ENCODE measurements at regions not wholly inside any gene's neighbourhood (a gene's known extent, or its start where the extent isn't known, plus 50 kb on each side); places are given as distances from the start of the nearest gene placed in this dataset.

DNA sequence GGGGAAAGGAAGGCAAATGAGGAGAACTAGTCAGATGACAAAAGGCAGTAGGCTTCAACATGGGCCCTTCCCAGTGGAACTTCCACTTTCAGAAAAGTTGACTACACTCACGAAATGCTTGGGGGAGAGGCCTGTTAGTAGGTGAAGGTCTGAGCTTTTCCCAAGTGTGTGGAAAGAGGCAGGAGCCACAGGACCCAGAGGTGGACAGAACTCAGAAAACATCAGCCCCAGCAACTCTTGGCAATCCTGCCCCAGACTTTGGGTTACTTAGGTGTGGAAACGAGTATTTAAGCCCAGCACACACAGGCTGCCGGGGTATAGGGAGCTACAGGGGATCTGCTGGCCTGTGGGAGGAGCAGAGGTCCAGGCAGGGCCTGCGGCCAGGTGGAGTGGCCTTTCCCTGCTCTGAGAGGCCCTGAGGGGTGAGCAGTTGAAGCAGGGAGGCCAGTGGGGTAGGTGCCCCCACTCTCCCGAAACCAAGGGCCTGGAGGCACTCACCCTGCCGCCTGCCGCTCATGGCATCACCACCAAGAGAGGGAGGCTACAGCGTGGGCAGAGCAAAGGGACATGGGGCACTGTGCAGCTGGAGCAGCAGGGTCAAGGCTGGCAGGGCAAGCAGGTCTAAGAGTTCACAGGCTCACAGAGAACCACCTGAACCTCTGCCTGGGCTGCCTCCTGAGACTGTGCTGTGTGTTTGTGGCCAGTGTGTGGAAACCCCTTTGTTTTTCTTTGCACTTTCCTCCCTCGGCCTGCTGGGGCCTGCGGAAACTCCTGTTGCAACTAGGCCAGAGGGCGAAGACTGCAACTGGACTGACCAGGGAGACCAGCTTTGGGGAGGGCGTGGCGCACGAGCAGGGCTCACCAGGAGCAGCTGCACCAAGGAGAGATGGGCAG lies 130.7 kb upstream of the SERTAD2 start:
- Histone ChIP-seq H3K9ac (no peak overlapping the region), H3K4me3 (no peak overlapping the region), H3F3A (ENCODE audit: insufficient read depth) (peaks cover 34% of the 10 kb centered on the region), H3K36me3 (ENCODE audit: low read depth) (no peaks in the 10 kb centered on the region), H3K9me2 (ENCODE audit: insufficient read depth) (no peaks in the 10 kb centered on the region), H3K27ac (no peak overlapping the region), H2AFZ (no peak overlapping the region), H3K4me2 (ENCODE audit: unreplicated experiment) (no peak overlapping the region), H3K79me2 (ENCODE audit: insufficient read depth) (no peaks in the 10 kb centered on the region), H3K27me3 (replicated peaks; ENCODE audit: insufficient read depth) (no peaks in the 10 kb centered on the region), H3K4me1 (ENCODE audit: insufficient read depth) (peaks cover 33% of the 10 kb centered on the region), H4K20me1 (ENCODE audit: insufficient read depth) (no peaks in the 10 kb centered on the region), H3K9me3 (ENCODE audit: low read depth) (no peaks in the 10 kb centered on the region)
- DNase-seq = no peak
- TF ChIP-seq EZH2phosphoT487 (IDR thresholded peaks at IDR 0.05; ENCODE audit: insufficient read depth, low read depth) (no peak), EZH2 (IDR thresholded peaks at IDR 0.05; ENCODE audit: insufficient read depth, poor library complexity, severe bottlenecking) (no peak)
- in situ Hi-C loops (cut with MboI) = no loop called here
- WGBS, 2 experiments (ENCODE audit: low coverage in 1 of 2, low lambda C conversion rate in 2 of 2, missing lambda C conversion rate in 2 of 2) = 91 to 94% methylated on average over 13 to 14 of the region's 14 CpGs

DNA sequence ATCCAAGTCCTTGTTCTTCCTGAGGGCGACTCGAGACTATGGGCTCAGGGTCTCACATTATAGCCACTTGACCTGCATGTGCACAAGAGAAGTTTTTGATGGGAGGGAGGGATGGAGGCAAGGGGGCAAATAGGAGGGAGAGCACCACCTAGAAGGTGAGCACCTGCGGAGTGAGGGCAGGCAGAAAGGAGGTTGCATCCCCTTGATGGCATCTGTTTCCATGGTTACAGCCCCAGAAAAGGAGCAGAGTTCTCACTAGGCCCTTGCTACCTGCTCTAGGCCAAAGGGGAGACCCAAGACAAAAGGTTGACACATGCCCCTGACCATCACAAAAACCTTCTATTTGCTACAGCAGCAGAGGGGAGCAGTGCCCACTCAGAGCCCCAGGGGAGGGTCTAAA lies 131.5 kb upstream of the SERTAD2 start:
- 77 to 93% methylated on average over 3 of the region's 3 CpGs for WGBS, 2 experiments (ENCODE audit: low coverage in 1 of 2, low lambda C conversion rate in 2 of 2, missing lambda C conversion rate in 2 of 2)
- Histone ChIP-seq H2AFZ (no peak overlapping the region), H3K4me1 (ENCODE audit: insufficient read depth) (peaks cover 24% of the 10 kb centered on the region), H3K9ac (no peak overlapping the region), H3K4me3 (no peak overlapping the region), H3F3A (ENCODE audit: insufficient read depth) (peaks cover 26% of the 10 kb centered on the region), H3K9me2 (ENCODE audit: insufficient read depth) (no peaks in the 10 kb centered on the region), H3K27ac (no peak overlapping the region), H3K79me2 (ENCODE audit: insufficient read depth) (no peaks in the 10 kb centered on the region), H4K20me1 (ENCODE audit: insufficient read depth) (no peaks in the 10 kb centered on the region), H3K36me3 (ENCODE audit: low read depth) (no peaks in the 10 kb centered on the region), H3K4me2 (ENCODE audit: unreplicated experiment) (no peak overlapping the region), H3K27me3 (replicated peaks; ENCODE audit: insufficient read depth) (no peaks in the 10 kb centered on the region), H3K9me3 (ENCODE audit: low read depth) (no peaks in the 10 kb centered on the region)
- DNase-seq = no peak
- TF ChIP-seq EZH2phosphoT487 (IDR thresholded peaks at IDR 0.05; ENCODE audit: insufficient read depth, low read depth) = no peak
- no peak for TF ChIP-seq EZH2 (IDR thresholded peaks at IDR 0.05; ENCODE audit: insufficient read depth, poor library complexity, severe bottlenecking)
- in situ Hi-C loops (cut with MboI) = no loop called here

DNA sequence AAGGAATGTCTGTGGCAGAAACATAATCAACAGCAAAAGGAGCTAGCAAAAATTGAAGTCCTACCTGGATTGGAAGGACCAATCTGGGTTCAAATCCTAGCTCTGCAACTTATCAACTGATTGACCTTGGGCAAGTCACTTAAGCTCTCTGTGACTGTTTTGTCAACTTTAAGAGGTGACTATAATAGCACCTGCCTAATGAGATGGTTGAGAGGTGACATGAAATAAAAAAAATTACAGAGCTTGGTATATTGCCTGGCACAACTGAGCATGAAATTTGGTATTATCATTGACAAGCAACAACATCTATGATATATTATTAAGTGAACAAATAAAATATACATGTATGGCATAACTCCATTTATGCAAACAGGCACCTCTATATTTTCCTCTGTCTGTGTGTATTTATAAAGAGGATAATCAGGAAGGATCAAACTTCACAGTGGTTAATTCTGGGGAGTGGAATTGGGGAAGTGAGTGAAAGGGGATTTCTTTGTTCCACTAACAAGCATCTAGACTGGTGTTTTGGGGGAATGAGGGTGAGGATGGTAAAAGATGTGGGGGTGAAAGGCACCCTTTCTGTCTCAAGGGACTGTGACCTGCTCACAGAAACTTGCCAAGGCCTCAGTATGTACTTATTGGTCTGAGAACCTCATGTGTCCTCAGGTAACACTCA lies 132.8 kb upstream of the SERTAD2 start:
- Histone ChIP-seq H3K4me2 (ENCODE audit: unreplicated experiment) (no peak overlapping the region), H3K9me2 (ENCODE audit: insufficient read depth) (no peaks in the 10 kb centered on the region), H3K27me3 (replicated peaks; ENCODE audit: insufficient read depth) (no peaks in the 10 kb centered on the region), H3F3A (ENCODE audit: insufficient read depth) (peaks cover 16% of the 10 kb centered on the region), H3K9ac (no peak overlapping the region), H4K20me1 (ENCODE audit: insufficient read depth) (no peaks in the 10 kb centered on the region), H3K4me1 (ENCODE audit: insufficient read depth) (peaks cover 12% of the 10 kb centered on the region), H3K9me3 (ENCODE audit: low read depth) (no peaks in the 10 kb centered on the region), H3K36me3 (ENCODE audit: low read depth) (no peaks in the 10 kb centered on the region), H3K4me3 (no peak overlapping the region), H3K27ac (no peak overlapping the region), H2AFZ (no peak overlapping the region), H3K79me2 (ENCODE audit: insufficient read depth) (no peaks in the 10 kb centered on the region)
- in situ Hi-C loops (cut with MboI) = no loop called here
- no peak for DNase-seq
- TF ChIP-seq EZH2phosphoT487 (IDR thresholded peaks at IDR 0.05; ENCODE audit: insufficient read depth, low read depth) (no peak), EZH2 (IDR thresholded peaks at IDR 0.05; ENCODE audit: insufficient read depth, poor library complexity, severe bottlenecking) (no peak)

DNA sequence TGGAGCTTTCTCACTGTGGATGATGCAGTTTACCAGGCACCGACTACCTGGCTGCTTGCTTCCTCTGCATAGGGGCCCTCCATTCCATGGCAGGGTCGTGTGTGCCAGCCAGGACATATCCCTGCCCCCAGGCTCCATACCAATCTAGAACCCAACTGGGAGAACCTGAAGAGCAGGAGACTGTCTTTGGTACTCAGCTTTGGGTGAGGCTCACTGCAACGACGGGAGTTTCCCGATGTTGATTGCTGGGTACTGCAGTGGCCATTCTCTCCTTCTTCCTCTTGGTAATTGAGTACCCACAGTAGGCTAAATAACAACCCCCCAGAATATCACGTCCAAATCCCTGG lies 133.3 kb upstream of the SERTAD2 start:
- no peak overlapping the region for H2AFZ ChIP-seq
- no peak for TF ChIP-seq EZH2phosphoT487 (IDR thresholded peaks at IDR 0.05; ENCODE audit: insufficient read depth, low read depth)
- no peaks in the 10 kb centered on the region for H3K9me3 ChIP-seq (ENCODE audit: low read depth)
- no peaks in the 10 kb centered on the region for H3K79me2 ChIP-seq (ENCODE audit: insufficient read depth)
- peaks cover 11% of the 10 kb centered on the region for H3F3A ChIP-seq (ENCODE audit: insufficient read depth)
- H3K27me3 ChIP-seq (replicated peaks; ENCODE audit: insufficient read depth) = no peaks in the 10 kb centered on the region
- 78 to 80% methylated on average over 6 of the region's 6 CpGs for WGBS, 2 experiments (ENCODE audit: low coverage in 1 of 2, low lambda C conversion rate in 2 of 2, missing lambda C conversion rate in 2 of 2)
- peaks cover 7% of the 10 kb centered on the region for H3K4me1 ChIP-seq (ENCODE audit: insufficient read depth)
- no peaks in the 10 kb centered on the region for H3K36me3 ChIP-seq (ENCODE audit: low read depth)
- no peaks in the 10 kb centered on the region for H3K9me2 ChIP-seq (ENCODE audit: insufficient read depth)
- H3K9ac ChIP-seq = no peak overlapping the region
- H4K20me1 ChIP-seq (ENCODE audit: insufficient read depth) = no peaks in the 10 kb centered on the region
- no peak for DNase-seq
- in situ Hi-C loops (cut with MboI) = no loop called here
- no peak overlapping the region for H3K4me3 ChIP-seq
- no peak overlapping the region for H3K4me2 ChIP-seq (ENCODE audit: unreplicated experiment)
- no peak overlapping the region for H3K27ac ChIP-seq
